GM12891 (cell line): ENCODE measurements at regions not wholly inside any gene's neighbourhood (a gene's known extent, or its start where the extent isn't known, plus 50 kb on each side); places are given as distances from the start of the nearest gene placed in this dataset.

Source experiments
- DNase-seq: peaks from one replicate; pipeline ENCODE4 v3.0.0; 2011; ENCODE audit warnings: low spot score; ENCODE audit not compliant: insufficient read length
- FAIRE-seq: peaks from 2 replicates; lab custom pipeline; 2011; peaks lifted over from hg19 to GRCh38; lab: Jason Lieb, UNC
- PAX5 ChIP-seq: IDR thresholded peaks from 2 replicates; pipeline ENCODE4 v1.6.1; 2011; ENCODE audit warnings: low read length, moderate library complexity, mild to moderate bottlenecking; ENCODE audit not compliant: insufficient read depth, severe bottlenecking
- POLR2A ChIP-seq: IDR thresholded peaks from 2 replicates; pipeline ENCODE4 v1.6.1; 2011; ENCODE audit warnings: low read depth, low read length, control low read depth
- POLR2AphosphoS5 ChIP-seq: IDR thresholded peaks from 2 replicates; pipeline ENCODE4 v1.6.1; 2011; ENCODE audit warnings: low read depth, low read length, control low read depth
- POU2F2 ChIP-seq: IDR thresholded peaks from 2 replicates; pipeline ENCODE4 v1.6.1; 2011; ENCODE audit warnings: low read depth, mild to moderate bottlenecking, control low read depth, low read length, moderate library complexity
- SPI1 ChIP-seq: IDR thresholded peaks from 2 replicates; pipeline ENCODE4 v1.6.1; 2011; ENCODE audit warnings: low read depth, low read length, control low read depth
- TAF1 ChIP-seq: IDR thresholded peaks from 2 replicates; pipeline ENCODE4 v1.6.1; 2011; ENCODE audit warnings: low read depth, low read length, control low read depth

DNA sequence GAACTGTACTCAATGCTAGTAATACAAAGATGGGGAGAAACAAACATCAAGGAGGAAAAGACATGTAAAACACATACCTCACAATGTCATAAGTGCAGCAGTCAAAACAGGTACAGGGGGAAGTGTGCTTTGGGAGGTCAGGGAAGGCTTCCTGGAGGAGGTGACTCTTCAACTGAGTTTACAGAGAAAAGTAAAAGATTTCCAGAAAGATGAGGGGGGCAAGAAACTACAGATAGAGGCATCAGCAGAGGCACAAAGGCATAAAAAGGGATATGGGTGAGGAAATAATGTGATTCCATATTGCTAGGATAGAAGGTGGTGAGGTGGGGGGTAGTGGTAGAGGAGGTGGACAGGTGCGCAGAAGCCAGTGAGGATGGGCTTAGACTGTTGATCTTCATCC, 95.0 kb downstream of the LSM5 start:
- DNase-seq (no peak), FAIRE-seq (no peak)
- TF ChIP-seq POLR2AphosphoS5 (no peak), SPI1 (no peak), POU2F2 (no peak), PAX5 (no peak), TAF1 (no peak), POLR2A (no peak)

GRCh38 chr7:32393861-32394260, 96.3 kb downstream of the LSM5 start:
- no peak for FAIRE-seq
- DNase-seq = no peak
- TF ChIP-seq TAF1 (no peak), SPI1 (no peak), POLR2AphosphoS5 (no peak), POLR2A (no peak)

DNA sequence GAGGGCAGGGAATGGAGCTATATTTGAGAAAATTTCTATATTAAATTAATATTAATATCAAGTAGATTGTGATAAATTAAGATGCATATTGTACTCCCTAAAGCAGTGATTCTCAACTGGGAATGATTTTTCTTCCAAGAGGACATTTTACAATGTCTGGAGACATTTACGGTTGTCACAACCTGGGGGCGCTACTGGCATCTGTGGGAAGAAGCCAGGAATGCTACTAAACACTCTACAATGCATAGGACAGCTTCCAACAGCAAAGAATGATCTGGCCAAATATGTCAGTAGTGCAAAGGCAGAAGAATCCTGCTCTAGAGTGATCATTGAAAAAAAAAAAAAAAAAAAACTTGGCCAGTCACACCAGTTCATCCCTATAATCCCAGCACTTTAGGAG, 100.0 kb downstream of the LSM5 start:
- DNase-seq = no peak
- FAIRE-seq = no peak
- TF ChIP-seq PAX5 = no peak
- no peak for TF ChIP-seq POU2F2
- TF ChIP-seq POLR2AphosphoS5 = no peak
- TF ChIP-seq SPI1 = no peak
- TF ChIP-seq POLR2A = no peak
- no peak for TF ChIP-seq TAF1

GRCh38 chr7:32385316-32385956, 104.7 kb downstream of the LSM5 start:
- TF ChIP-seq PAX5 (no peak), TAF1 (no peak), POLR2AphosphoS5 (no peak), SPI1 (no peak), POLR2A (no peak), POU2F2 (no peak)
- DNase-seq (no peak), FAIRE-seq (no peak)

GRCh38 chr7:32381024-32381601, 109.1 kb downstream of the LSM5 start:
- TF ChIP-seq SPI1 (no peak), POU2F2 (no peak), TAF1 (no peak), PAX5 (no peak), POLR2AphosphoS5 (no peak), POLR2A (no peak)
- DNase-seq (no peak), FAIRE-seq (no peak)

DNA sequence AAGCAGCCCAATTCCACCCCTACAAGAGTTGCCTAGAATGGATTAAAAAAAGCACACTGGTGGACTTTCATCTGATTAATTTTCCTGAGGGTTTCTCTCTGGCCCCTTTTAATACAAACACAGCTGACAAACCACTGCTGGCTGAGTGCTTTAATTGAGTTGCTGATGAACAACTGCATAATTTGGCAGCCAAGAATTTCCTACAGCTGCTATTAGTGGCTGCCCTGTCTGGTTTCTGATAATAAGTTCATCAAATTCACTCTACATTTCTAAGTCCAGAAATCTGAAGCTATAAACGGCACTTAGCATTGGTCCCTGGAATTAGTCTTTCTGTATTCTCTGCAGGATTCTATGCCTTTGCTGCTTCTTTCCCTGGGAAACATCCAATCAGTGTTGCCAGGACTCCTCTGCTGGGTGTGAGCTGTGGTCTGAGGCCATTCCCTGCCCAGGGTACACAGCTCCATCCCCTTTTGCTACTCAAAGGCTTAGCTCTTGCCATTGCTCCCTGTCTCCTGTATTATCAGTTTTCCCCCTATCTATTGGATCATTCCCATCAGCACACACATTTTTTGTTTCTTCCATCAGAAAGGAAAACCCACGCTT, 110.6 kb downstream of the LSM5 start:
- FAIRE-seq (no peak), DNase-seq (no peak)
- TF ChIP-seq TAF1 = no peak
- TF ChIP-seq POLR2A = no peak
- TF ChIP-seq PAX5 = no peak
- TF ChIP-seq POLR2AphosphoS5 = no peak
- no peak for TF ChIP-seq SPI1
- TF ChIP-seq POU2F2 = no peak

DNA sequence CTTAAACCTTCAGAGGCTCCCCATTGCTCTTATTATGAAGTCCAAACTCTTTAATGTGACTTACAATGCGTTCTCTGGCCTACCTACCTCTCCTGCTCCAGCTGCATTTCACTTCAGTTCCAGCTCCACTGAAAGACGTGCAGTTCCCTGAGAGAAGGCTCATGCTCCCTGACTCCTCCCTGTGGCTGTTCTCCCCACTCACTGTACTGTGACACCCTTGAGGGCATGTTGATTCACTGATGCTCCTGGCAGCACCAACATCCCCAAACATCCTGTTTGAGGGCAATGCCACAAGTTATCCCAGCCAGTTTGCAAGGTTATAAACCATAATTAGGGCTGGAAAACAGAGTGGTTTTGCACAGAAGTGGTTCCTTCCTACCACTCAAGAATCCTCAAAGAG, 111.2 kb downstream of the LSM5 start:
- FAIRE-seq (no peak), DNase-seq (no peak)
- TF ChIP-seq SPI1 = no peak
- no peak for TF ChIP-seq POLR2A
- no peak for TF ChIP-seq POLR2AphosphoS5
- no peak for TF ChIP-seq PAX5
- TF ChIP-seq TAF1 = no peak
- no peak for TF ChIP-seq POU2F2

- FAIRE-seq (no peak), DNase-seq (no peak)
- TF ChIP-seq PAX5 (no peak), POU2F2 (no peak), POLR2AphosphoS5 (no peak), SPI1 (no peak), POLR2A (no peak)
These were observed 125.6 kb downstream of the LSM5 start for GRCh38 chr7:32364581-32364980.

GRCh38 chr7:32360127-32360526, 130.1 kb downstream of the LSM5 start:
- FAIRE-seq (no peak), DNase-seq (no peak)
- no peak for TF ChIP-seq PAX5
- no peak for TF ChIP-seq POLR2AphosphoS5
- no peak for TF ChIP-seq POLR2A
- TF ChIP-seq POU2F2 = no peak
- no peak for TF ChIP-seq TAF1
- TF ChIP-seq SPI1 = no peak

DNA sequence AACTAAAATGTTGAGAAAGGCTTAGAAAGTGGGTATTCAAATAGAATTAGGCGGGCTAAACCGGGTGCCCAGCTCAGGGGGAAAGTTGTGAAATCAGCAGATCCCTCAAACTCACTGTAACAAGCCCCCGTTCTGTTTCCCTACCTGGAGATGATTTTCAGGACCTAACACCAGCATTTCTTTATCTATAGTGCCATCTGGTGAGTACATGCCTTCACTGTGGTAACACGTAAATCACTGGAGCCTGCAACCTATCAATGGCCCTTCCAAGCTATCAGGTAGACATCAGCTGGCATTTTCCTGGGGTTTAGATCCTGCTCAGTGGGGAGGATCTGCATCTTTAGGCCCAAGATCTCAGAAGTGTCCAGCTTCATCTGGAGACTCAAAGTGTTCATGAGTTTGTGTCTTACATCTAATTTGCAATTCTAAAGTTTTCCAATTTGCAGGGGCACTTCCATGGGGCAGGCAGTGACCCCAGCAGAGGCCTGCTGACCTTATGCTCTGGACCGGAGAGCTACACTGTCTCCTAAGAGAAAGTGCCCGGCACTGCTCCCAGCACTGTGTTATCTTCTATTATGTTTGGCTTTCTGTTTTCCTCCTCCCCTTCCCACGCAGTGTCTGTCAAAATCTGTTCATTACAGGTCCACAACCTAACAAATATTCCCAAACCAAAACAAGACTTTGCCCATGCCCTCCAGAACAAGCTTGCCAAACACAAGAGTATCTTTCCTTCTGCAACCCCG, 132.5 kb downstream of the LSM5 start:
- FAIRE-seq (no peak), DNase-seq (no peak)
- TF ChIP-seq PAX5 (no peak), POLR2A (no peak), TAF1 (no peak), POU2F2 (no peak), POLR2AphosphoS5 (no peak), SPI1 (no peak)
